Esophagus mucosa (tissue), 1 donor: ENCODE measurements at regions not wholly inside any gene's neighbourhood (a gene's known extent, or its start where the extent isn't known, plus 50 kb on each side); places are given as distances from the start of the nearest gene placed in this dataset.
A peak's percentile ranks its signal among the peaks of the same experiment; 100 is the strongest.

Experiments
- ATAC-seq: fragments of 200-7000 bp; cut with Tn5 transposase; one replicate; pipeline ENCODE4 v1.9.1; 2020
- donor health status: DM: yes; HTN: yes; CAD: no.

- no peak for ATAC-seq
Observed at GRCh38 chr11:69348414-69349235, 54.7 kb downstream of the MYEOV start.

DNA sequence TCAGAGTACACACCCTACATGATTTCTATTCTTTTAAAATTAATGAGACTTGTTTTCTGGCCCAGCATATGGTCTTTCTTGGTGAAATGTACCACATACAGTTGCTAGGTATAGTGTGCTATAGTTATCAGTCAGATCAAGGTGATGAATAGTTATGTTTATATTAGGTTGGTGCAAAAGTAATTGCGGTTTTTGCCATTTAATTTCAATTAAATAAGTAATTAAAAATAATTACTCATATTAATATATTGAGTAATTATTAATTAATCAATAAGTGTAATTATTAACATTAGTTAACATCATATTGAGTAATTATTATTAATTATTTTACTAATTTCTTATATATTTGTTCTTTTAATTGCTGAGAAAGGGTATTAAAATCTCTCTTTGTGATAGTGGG is 56.1 kb downstream of the MYEOV start:
- no peak for ATAC-seq

GRCh38 chr11:69350596-69350995 is 56.6 kb downstream of the MYEOV start:
- ATAC-seq: no peak

DNA sequence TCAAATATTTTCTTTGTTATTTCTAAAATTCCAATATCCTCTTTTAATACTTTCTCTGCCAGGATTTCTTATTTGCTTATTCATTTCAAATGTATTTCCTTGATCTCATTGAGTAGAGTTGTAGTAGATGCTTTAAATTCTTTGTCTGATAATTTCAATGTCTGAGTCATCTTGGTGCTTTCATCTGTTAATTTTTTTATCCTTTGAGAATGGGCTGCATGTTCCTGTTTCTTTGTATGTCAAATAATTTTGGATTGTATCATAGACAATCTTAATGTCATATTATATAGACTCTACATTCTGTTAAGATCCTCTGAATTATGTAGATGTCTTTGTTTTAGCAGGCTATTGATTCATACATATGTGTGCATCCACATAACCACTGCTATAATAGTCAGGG is 57.5 kb downstream of the MYEOV start:
- ATAC-seq: no peak

DNA sequence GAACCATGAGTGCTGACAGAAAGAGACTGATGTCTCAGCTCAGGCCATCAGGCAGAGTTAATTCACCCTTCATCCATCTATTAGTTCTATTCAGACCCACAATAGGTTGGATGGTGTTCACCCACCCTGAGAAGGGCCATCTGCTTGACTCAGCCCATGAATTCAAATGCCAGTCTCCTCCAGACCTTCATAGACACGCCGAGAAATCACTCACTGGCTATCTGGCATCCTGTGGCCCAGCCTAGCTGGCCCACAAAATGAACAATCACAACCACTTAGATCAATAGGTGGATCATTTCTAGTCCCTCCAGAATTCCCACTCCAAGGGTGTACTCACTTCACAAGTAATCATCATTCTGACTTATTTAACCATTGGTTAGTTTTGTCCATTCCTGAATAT is 58.2 kb downstream of the MYEOV start:
- ATAC-seq: no peak

- ATAC-seq: peak; percentile 96
Observed at GRCh38 chr11:69352715-69353319, 58.9 kb downstream of the MYEOV start.

GRCh38 chr11:69353696-69354544 is 60.0 kb downstream of the MYEOV start:
- ATAC-seq: peak; percentile 25

DNA sequence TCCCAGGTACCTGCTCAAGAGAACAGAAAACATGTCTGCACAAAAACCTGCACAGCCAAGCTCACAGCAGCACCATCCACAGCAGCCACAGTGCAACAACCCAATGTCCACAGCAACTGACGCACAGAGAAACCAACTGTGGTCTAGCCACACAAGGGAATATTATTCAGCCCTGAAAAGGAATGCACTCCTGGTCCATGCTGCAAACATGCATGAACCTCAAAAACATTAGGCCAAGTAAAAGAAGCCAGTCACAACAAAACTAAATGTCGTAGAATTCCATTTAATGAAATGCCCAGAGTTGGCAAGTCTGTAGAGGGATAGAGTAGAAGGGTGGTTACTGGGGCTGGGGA is 60.6 kb downstream of the MYEOV start:
- no peak for ATAC-seq

DNA sequence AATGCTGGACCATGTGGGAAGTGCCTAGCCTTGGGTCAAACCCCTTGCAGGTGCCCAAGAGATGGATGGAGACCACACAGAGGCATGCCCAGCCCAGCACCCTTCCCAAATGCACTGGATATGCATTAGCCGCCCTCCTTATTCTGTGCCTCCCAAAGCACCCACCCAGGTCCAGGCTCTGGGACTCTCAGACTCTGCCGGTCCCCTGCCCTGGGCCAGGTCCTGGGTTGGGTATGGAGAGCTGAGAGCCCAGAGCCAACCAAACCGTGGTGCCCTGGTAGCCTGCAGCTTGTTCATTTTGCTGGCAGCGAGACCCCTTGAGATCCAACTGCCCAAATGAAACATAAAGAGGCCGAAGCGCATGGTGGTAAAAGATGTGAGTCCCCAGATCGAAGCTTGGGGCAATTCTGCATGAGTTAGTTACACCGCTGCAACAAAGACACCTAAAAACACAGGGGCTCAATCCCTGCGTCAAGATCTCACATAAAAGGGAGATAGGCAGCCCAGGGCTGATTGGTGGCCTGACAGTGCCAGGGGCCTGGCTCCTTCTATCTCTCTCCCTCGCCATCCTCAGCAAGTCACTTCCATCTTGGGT is 61.5 kb downstream of the MYEOV start:
- ATAC-seq: no peak

- no peak for ATAC-seq
Observed at GRCh38 chr11:69355959-69356702, 62.2 kb downstream of the MYEOV start.

DNA sequence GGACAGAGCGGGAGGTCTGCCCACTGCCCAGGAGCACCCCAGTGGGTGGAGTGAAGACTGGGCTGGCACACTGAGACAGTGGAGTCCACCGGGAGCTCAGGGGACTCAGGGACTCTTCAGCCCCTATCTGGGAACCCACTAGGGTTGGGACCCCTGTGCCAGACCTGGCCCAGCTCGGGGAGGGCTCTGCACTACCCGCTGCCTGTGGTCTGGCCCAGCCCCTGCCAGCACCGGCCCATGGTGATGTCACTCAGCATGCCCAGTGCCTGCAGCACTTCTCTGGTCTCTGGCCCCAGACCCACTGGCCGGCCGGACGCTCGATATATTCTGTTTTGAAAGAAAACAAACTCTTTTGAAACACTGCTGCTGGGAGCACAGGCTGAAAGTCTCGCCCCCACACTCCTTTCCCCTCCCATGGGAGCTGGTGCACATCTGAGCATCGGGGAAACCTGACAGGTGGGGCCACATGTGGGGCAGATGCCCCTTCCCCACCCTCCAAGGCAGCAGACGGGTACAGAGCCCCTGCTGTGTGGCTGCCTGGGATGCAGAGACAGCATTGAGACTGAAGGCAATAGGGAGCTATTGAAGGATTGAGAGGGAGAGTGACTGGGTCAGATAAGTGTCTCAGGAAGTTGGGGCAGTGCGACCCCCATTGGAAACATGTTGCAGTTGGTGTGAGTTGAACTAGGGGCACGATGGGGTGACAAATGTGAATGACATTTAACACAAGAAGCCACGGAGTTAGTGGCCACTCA is 62.9 kb downstream of the MYEOV start:
- ATAC-seq: no peak

- no peak for ATAC-seq
Observed at GRCh38 chr11:69357458-69358397, 63.8 kb downstream of the MYEOV start.

- ATAC-seq: no peak
Observed at GRCh38 chr11:69358398-69359020, 64.6 kb downstream of the MYEOV start.

- ATAC-seq: no peak
Observed at GRCh38 chr11:69359735-69360480, 66.0 kb downstream of the MYEOV start.

GRCh38 chr11:69360606-69361005 is 66.7 kb downstream of the MYEOV start:
- ATAC-seq: no peak

DNA sequence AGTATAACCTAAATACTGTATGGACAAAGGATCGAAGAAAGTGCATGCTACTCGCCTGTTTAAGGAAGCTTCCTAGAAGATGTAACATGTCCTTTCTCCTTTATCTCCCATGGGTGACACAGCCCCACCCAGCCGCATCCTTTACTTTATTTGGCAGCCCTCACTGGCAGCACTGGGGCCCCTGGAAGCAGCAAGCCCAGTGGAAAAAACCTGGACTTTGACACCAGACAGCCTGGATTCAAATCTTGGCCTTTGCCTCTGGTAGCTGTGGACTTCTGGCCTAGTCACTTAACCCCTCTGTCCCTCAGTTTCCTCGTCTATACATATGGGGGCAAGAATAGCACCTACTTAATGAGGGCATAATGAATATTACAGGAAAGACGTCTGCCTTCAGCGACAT is 67.1 kb downstream of the MYEOV start:
- no peak for ATAC-seq

DNA sequence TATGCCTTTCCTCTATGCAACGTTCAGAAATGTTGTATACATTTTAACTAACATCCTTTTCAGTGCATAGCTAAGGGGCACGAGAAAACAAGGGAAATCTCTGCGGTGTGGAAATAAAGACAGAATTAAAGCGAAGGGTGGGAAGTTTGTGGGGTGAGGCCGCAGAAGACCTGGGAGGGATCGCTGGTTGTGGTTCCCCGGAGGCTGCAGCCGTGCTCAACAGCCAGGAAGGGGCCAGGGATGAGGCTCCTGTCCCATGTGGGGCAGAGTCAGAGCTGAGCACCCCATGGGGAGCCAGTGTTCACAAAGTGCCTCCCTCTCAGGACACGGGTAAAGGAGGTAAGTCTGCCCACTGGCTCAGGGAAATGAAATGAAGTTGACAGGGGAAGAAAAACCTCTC is 67.5 kb downstream of the MYEOV start:
- ATAC-seq: no peak

DNA sequence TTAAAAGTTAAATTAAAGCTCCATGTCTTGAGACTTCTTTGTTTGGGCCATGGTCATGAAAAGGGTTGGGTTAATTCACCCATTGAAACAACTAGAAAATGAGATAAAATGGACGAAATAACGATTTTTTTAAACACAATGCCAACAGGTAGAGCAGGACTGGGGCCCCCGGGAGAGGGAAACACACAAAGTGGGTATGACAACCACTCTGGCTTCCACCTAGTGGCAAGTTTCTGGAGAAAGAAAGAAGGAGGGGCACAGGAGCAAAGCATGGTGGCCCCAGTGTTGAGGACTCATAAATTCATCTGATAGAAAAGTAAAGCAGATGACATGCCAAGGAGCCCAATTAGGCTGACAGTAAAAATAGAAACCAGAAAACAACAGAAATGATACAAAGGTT is 68.4 kb downstream of the MYEOV start:
- ATAC-seq: no peak

- ATAC-seq: no peak
Observed at GRCh38 chr11:69364921-69365320, 71.0 kb downstream of the MYEOV start.
